ENCODE measurements at regions not wholly inside any gene's neighbourhood (a gene's known extent, or its start where the extent isn't known, plus 50 kb on each side); places are given as distances from the start of the nearest gene placed in this dataset.

GRCh38 chrX:115459883-115460880 lies 100.8 kb upstream of the PLS3 start:
- TF ChIP-seq, protein P1, sequence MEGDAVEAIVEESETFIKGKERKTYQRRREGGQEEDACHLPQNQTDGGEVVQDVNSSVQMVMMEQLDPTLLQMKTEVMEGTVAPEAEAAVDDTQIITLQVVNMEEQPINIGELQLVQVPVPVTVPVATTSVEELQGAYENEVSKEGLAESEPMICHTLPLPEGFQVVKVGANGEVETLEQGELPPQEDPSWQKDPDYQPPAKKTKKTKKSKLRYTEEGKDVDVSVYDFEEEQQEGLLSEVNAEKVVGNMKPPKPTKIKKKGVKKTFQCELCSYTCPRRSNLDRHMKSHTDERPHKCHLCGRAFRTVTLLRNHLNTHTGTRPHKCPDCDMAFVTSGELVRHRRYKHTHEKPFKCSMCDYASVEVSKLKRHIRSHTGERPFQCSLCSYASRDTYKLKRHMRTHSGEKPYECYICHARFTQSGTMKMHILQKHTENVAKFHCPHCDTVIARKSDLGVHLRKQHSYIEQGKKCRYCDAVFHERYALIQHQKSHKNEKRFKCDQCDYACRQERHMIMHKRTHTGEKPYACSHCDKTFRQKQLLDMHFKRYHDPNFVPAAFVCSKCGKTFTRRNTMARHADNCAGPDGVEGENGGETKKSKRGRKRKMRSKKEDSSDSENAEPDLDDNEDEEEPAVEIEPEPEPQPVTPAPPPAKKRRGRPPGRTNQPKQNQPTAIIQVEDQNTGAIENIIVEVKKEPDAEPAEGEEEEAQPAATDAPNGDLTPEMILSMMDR (IDR thresholded peaks at IDR 0.05; ENCODE audit: unreplicated experiment) = no peak
- peaks cover 3% of the 10 kb centered on the region for H3K27me3 Mint-ChIP-seq
- no peaks in the 10 kb centered on the region for H3K4me1 Mint-ChIP-seq (ENCODE audit: low read depth)
- no peaks in the 10 kb centered on the region for H3K9me3 Mint-ChIP-seq (ENCODE audit: low read depth)
- no peak overlapping the region for H3K27ac Mint-ChIP-seq
- no peaks in the 10 kb centered on the region for H3K36me3 Mint-ChIP-seq (ENCODE audit: insufficient read depth)
- no peak for DNase-seq (ENCODE audit: low spot score, unreplicated experiment)
- H3K4me3 Mint-ChIP-seq (ENCODE audit: low read depth) = no peak overlapping the region

DNA sequence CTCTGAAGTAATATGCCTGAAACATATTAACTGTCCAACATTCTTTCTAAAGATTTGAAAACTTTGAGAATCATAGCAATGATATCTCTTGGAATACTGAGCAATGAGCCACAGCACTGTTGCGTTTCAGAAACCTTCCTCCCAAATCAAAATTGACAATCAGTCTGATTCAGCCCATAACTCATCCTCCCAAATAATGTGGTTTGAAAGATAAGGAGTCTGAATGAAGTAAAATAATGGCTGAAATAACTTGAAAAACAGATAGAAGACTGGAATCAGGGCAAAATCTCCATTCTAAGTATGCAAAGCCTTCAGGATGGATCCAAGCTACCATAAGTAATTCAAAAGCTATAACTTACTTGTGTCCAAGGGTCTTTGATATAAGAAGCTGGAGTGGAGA lies 98.6 kb upstream of the PLS3 start:
- Mint-ChIP-seq H3K36me3 (ENCODE audit: insufficient read depth) (no peaks in the 10 kb centered on the region), H3K4me1 (ENCODE audit: low read depth) (no peaks in the 10 kb centered on the region), H3K4me3 (ENCODE audit: low read depth) (no peak overlapping the region), H3K27me3 (peaks cover 3% of the 10 kb centered on the region), H3K9me3 (ENCODE audit: low read depth) (no peaks in the 10 kb centered on the region), H3K27ac (no peak overlapping the region)
- TF ChIP-seq, protein P1 (IDR thresholded peaks at IDR 0.05; ENCODE audit: unreplicated experiment) = no peak
- DNase-seq (ENCODE audit: low spot score, unreplicated experiment) = no peak

DNA sequence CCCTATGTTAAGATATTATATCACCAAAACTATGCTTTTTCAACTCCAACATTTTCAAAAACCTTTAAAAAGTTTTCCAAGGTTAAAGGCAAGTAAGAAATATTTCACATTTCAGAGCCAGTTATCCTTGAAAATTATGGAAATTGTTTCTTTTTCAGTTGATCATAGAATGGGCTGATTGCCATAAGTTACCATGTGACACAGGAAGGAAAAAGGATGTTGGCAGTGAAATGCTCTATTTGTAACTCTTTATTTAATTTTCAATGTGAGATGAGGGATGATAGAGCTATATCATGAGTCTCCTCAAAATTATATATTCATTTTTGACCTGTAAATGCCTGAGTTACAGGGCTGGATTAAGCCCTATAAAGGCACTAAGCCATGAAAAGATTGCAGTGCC lies 93.0 kb upstream of the PLS3 start:
- Mint-ChIP-seq H3K27ac (no peak overlapping the region), H3K4me1 (ENCODE audit: low read depth) (no peaks in the 10 kb centered on the region), H3K4me3 (ENCODE audit: low read depth) (no peak overlapping the region), H3K27me3 (no peaks in the 10 kb centered on the region), H3K36me3 (ENCODE audit: insufficient read depth) (no peaks in the 10 kb centered on the region), H3K9me3 (ENCODE audit: low read depth) (no peaks in the 10 kb centered on the region)
- TF ChIP-seq, protein P1 (IDR thresholded peaks at IDR 0.05; ENCODE audit: unreplicated experiment) = no peak
- DNase-seq (ENCODE audit: low spot score, unreplicated experiment) = no peak

GRCh38 chrX:115472131-115472530 lies 88.8 kb upstream of the PLS3 start:
- no peaks in the 10 kb centered on the region for H3K27me3 Mint-ChIP-seq
- H3K4me3 Mint-ChIP-seq (ENCODE audit: low read depth) = no peak overlapping the region
- H3K36me3 Mint-ChIP-seq (ENCODE audit: insufficient read depth) = no peaks in the 10 kb centered on the region
- H3K9me3 Mint-ChIP-seq (ENCODE audit: low read depth) = no peaks in the 10 kb centered on the region
- DNase-seq (ENCODE audit: low spot score, unreplicated experiment) = no peak
- H3K4me1 Mint-ChIP-seq (ENCODE audit: low read depth) = no peaks in the 10 kb centered on the region
- H3K27ac Mint-ChIP-seq = no peak overlapping the region
- TF ChIP-seq, protein P1 (IDR thresholded peaks at IDR 0.05; ENCODE audit: unreplicated experiment) = no peak

DNA sequence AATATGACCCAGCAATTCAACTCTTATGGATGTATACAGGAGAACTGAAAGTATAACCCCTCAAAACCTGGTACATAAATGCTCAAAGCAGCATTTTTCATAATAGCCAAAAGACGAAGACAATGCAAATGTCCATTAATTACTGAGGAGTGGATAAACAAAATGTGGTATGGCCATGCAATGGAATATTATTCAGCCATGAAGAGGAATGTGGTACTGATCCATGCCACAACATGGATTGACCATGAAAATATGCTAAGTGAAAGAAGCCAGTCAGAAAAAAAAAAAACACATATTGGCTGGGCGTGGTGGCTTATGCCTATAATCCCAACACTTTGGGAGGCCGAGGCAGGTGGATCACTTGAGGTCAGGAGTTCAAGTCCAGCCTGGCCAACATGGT lies 74.5 kb upstream of the PLS3 start:
- Mint-ChIP-seq H3K27me3 (no peaks in the 10 kb centered on the region), H3K4me1 (ENCODE audit: low read depth) (peaks cover 2% of the 10 kb centered on the region), H3K4me3 (ENCODE audit: low read depth) (no peak overlapping the region), H3K36me3 (ENCODE audit: insufficient read depth) (no peaks in the 10 kb centered on the region), H3K27ac (no peak overlapping the region), H3K9me3 (ENCODE audit: low read depth) (peaks cover 7% of the 10 kb centered on the region)
- TF ChIP-seq, protein P1 (IDR thresholded peaks at IDR 0.05; ENCODE audit: unreplicated experiment) = no peak
- DNase-seq (ENCODE audit: low spot score, unreplicated experiment) = no peak
